ENCODE measurements at regions not wholly inside any gene's neighbourhood (a gene's known extent, or its start where the extent isn't known, plus 50 kb on each side); places are given as distances from the start of the nearest gene placed in this dataset.

GRCh38 chr2:78892295-78892694 lies 133.2 kb upstream of the REG3G start:
- no peak for TF ChIP-seq CTCF (IDR thresholded peaks at IDR 0.05; ENCODE audit: extremely low read depth, missing control alignments)
- DNase-seq (ENCODE audit: low spot score): no peak

GRCh38 chr2:78895022-78895421 lies 130.5 kb upstream of the REG3G start:
- TF ChIP-seq CTCF (IDR thresholded peaks at IDR 0.05; ENCODE audit: extremely low read depth, missing control alignments): no peak
- no peak for DNase-seq (ENCODE audit: low spot score)

- no peak for DNase-seq (ENCODE audit: low spot score)
- TF ChIP-seq CTCF (IDR thresholded peaks at IDR 0.05; ENCODE audit: extremely low read depth, missing control alignments): no peak
Measured at GRCh38 chr2:78896536-78896935, 129.0 kb upstream of the REG3G start.

GRCh38 chr2:78907089-78907488 lies 118.4 kb upstream of the REG3G start:
- TF ChIP-seq CTCF (IDR thresholded peaks at IDR 0.05; ENCODE audit: extremely low read depth, missing control alignments): no peak
- DNase-seq (ENCODE audit: low spot score): no peak

- no peak for TF ChIP-seq CTCF (IDR thresholded peaks at IDR 0.05; ENCODE audit: extremely low read depth, missing control alignments)
- no peak for DNase-seq (ENCODE audit: low spot score)
Measured at GRCh38 chr2:78908973-78909372, 116.5 kb upstream of the REG3G start.

- TF ChIP-seq CTCF (IDR thresholded peaks at IDR 0.05; ENCODE audit: extremely low read depth, missing control alignments): no peak
Measured at GRCh38 chr2:78910376-78910775, 115.1 kb upstream of the REG3G start.

GRCh38 chr2:78913257-78913656 lies 112.2 kb upstream of the REG3G start:
- no peak for DNase-seq (ENCODE audit: low spot score)
- no peak for TF ChIP-seq CTCF (IDR thresholded peaks at IDR 0.05; ENCODE audit: extremely low read depth, missing control alignments)

More at GRCh38 chr2:78910376-78910775, 115.1 kb upstream of the REG3G start:
- DNase-seq (ENCODE audit: low spot score): no peak

All from GM20000 (cell line).